Right lobe of liver (tissue), 4 donors: ENCODE measurements at regions not wholly inside any gene's neighbourhood (a gene's known extent, or its start where the extent isn't known, plus 50 kb on each side); places are given as distances from the start of the nearest gene placed in this dataset.

Experiments
- CTCF ChIP-seq, 4 donors: fragments of 200-600 bp in 3 of 4; fragments of 450-650 bp in 1 of 4; IDR thresholded peaks; one replicate each; pipeline versions ENCODE4 v1.5.1 to v1.8.0; 2016 to 2022; ENCODE audit warnings: antibody characterized with exemption in 4 of 4, mild to moderate bottlenecking in 2 of 4
- POLR2A ChIP-seq: fragments of 450-650 bp; IDR thresholded peaks from one replicate; pipeline ENCODE4 v1.6.1; 2017; ENCODE audit warnings: antibody characterized with exemption, mild to moderate bottlenecking
- donor health status: DM: no; HTN: no; CAD: no.
- donor health status: DM: no; HTN: no; CAD: no.
- donor health status: DM: no; HTN: yes; CAD: no.

- TF ChIP-seq POLR2A = no peak
- no peak for TF ChIP-seq CTCF (IDR thresholded peaks at IDR 0.05)
These were observed 189.7 kb upstream of the GRIN2B start for GRCh38 chr12:14171106-14171505.
